PFSK-1 (cell line): ENCODE measurements at regions not wholly inside any gene's neighbourhood (a gene's known extent, or its start where the extent isn't known, plus 50 kb on each side); places are given as distances from the start of the nearest gene placed in this dataset.

Experiments used
- FOXP2 ChIP-seq: optimal IDR thresholded peaks from 2 replicates; pipeline ENCODE3; 2011; ENCODE audit warnings: borderline replicate concordance, control low read depth, inconsistent platforms; ENCODE audit not compliant: insufficient read depth; ENCODE audit errors: extremely low read length, extremely low read depth
- POLR2AphosphoS5 ChIP-seq: IDR thresholded peaks from 2 replicates; pipeline ENCODE4 v1.6.1; 2012; ENCODE audit warnings: low read depth, mild to moderate bottlenecking, control low read depth, low read length, moderate library complexity
- REST ChIP-seq, 2 experiments: IDR thresholded peaks; 2 replicates each; pipeline versions ENCODE4 v1.6.1 to v1.8.0; 2011 to 2012; ENCODE audit warnings: low read depth in 2 of 2, low read length in 2 of 2, control low read depth in 1 of 2, inconsistent platforms in 1 of 2, mild to moderate bottlenecking in 1 of 2, moderate library complexity in 1 of 2; ENCODE audit not compliant: insufficient read depth in 1 of 2
- SIN3A ChIP-seq: IDR thresholded peaks from 2 replicates; pipeline ENCODE4 v1.6.1; 2012; ENCODE audit warnings: mild to moderate bottlenecking, low read length, moderate library complexity, borderline replicate concordance; ENCODE audit not compliant: insufficient read depth
- TAF1 ChIP-seq: IDR thresholded peaks from 2 replicates; pipeline ENCODE4 v1.6.1; 2012; ENCODE audit warnings: low read length, control low read depth, borderline replicate concordance; ENCODE audit not compliant: insufficient read depth

- TF ChIP-seq REST (IDR thresholded peaks at IDR 0.05; ENCODE audit: insufficient read depth in 1 of 2, low read depth in 2 of 2, low read length in 2 of 2) (no peak), POLR2AphosphoS5 (no peak), SIN3A (no peak), FOXP2 (no peak), TAF1 (no peak)
These were observed 1167.3 kb downstream of the TBC1D22A start for GRCh38 chr22:47929646-47930185.

GRCh38 chr22:47929073-47929472 lies 1166.6 kb downstream of the TBC1D22A start:
- no peak for TF ChIP-seq FOXP2
- no peak for TF ChIP-seq TAF1
- TF ChIP-seq REST (IDR thresholded peaks at IDR 0.05; ENCODE audit: insufficient read depth in 1 of 2, low read depth in 2 of 2, low read length in 2 of 2): no peak
- no peak for TF ChIP-seq SIN3A
- TF ChIP-seq POLR2AphosphoS5: no peak

- TF ChIP-seq TAF1: no peak
- no peak for TF ChIP-seq FOXP2
- TF ChIP-seq REST (IDR thresholded peaks at IDR 0.05; ENCODE audit: insufficient read depth in 1 of 2, low read depth in 2 of 2, low read length in 2 of 2): no peak
- TF ChIP-seq SIN3A: no peak
- TF ChIP-seq POLR2AphosphoS5: no peak
These were observed 1166.2 kb downstream of the TBC1D22A start for GRCh38 chr22:47928631-47929030.

GRCh38 chr22:47927648-47928210 lies 1165.3 kb downstream of the TBC1D22A start:
- TF ChIP-seq REST (IDR thresholded peaks at IDR 0.05; ENCODE audit: insufficient read depth in 1 of 2, low read depth in 2 of 2, low read length in 2 of 2) (no peak), FOXP2 (no peak), TAF1 (no peak), SIN3A (no peak), POLR2AphosphoS5 (no peak)

- no peak for TF ChIP-seq POLR2AphosphoS5
These were observed 1160.6 kb downstream of the TBC1D22A start for GRCh38 chr22:47923011-47923427.
